GM23338 (cell line): ENCODE measurements at regions not wholly inside any gene's neighbourhood (a gene's known extent, or its start where the extent isn't known, plus 50 kb on each side); places are given as distances from the start of the nearest gene placed in this dataset.

ENCODE experiments used
- ATAC-seq: fragments of 200-7000 bp; cut with Tn5 transposase; 3 replicates; pipeline ENCODE4 v1.9.1; 2020
- DNase-seq: peaks from one replicate; pipeline ENCODE4 v3.0.0-alpha.2; 2015; ENCODE audit warnings: low spot score
- H2AFZ ChIP-seq: fragments of 200-600 bp; sonication (generic); 2 replicates; pipeline ENCODE4 v1.8.0; 2016; ENCODE audit warnings: antibody characterized with exemption, mild to moderate bottlenecking, moderate library complexity
- H3F3A ChIP-seq: fragments of 200-600 bp; sonication (generic); replicated peaks from 2 replicates; pipeline ENCODE4 v1.8.0; 2017; ENCODE audit warnings: antibody characterized with exemption, mixed run types, low read depth
- H3K27ac ChIP-seq: fragments of 200-600 bp; sonication (generic); 2 replicates; pipeline ENCODE4 v1.6.1; 2016; ENCODE audit warnings: low read depth
- H3K27me3 ChIP-seq: fragments of 200-600 bp; sonication (generic); 2 replicates; pipeline ENCODE4 v1.8.0; 2016; ENCODE audit warnings: mild to moderate bottlenecking, mixed run types, moderate library complexity; ENCODE audit not compliant: insufficient read depth
- H3K36me3 ChIP-seq: fragments of 200-600 bp; sonication (generic); 2 replicates; pipeline ENCODE4 v1.8.0; 2016; ENCODE audit warnings: mild to moderate bottlenecking; ENCODE audit not compliant: insufficient read depth
- H3K4me1 ChIP-seq: fragments of 200-600 bp; sonication (generic); 2 replicates; pipeline ENCODE4 v1.8.0; 2016; ENCODE audit warnings: mild to moderate bottlenecking, moderate library complexity; ENCODE audit not compliant: insufficient read depth
- H3K4me2 ChIP-seq: fragments of 200-600 bp; sonication (generic); 2 replicates; pipeline ENCODE4 v1.7.1; 2017; ENCODE audit warnings: mixed run types
- H3K4me3 ChIP-seq: fragments of 200-600 bp; sonication (generic); 2 replicates; pipeline ENCODE4 v1.6.1; 2016; ENCODE audit warnings: mixed run types
- H3K79me2 ChIP-seq: fragments of 200-600 bp; sonication (generic); replicated peaks from 2 replicates; pipeline ENCODE4 v1.8.0; 2017; ENCODE audit warnings: mild to moderate bottlenecking; ENCODE audit not compliant: insufficient read depth
- H3K9me2 ChIP-seq: fragments of 200-600 bp; sonication (generic); 2 replicates; pipeline ENCODE4 v1.8.0; 2017; ENCODE audit not compliant: insufficient read depth
- H4K20me1 ChIP-seq: fragments of 200-600 bp; sonication (generic); replicated peaks from 2 replicates; pipeline ENCODE4 v1.8.0; 2017; ENCODE audit warnings: mild to moderate bottlenecking; ENCODE audit not compliant: insufficient read depth
- H3K27ac Mint-ChIP-seq: 2 replicates; pipeline ENCODE4 v1.8.0; 2020; ENCODE audit warnings: inconsistent platforms, mild to moderate bottlenecking, moderate library complexity, mixed read lengths
- H3K27me3 Mint-ChIP-seq: 3 replicates; pipeline ENCODE4 v1.8.0; 2022; ENCODE audit warnings: low read depth, mild to moderate bottlenecking, moderate library complexity, mixed read lengths, inconsistent platforms; ENCODE audit not compliant: insufficient read depth, poor library complexity
- H3K36me3 Mint-ChIP-seq: 3 replicates; pipeline ENCODE4 v1.8.0; 2021; ENCODE audit warnings: low read depth, mild to moderate bottlenecking, inconsistent platforms, moderate library complexity, mixed read lengths
- H3K4me1 Mint-ChIP-seq: 3 replicates; pipeline ENCODE4 v1.8.0; 2020; ENCODE audit warnings: mild to moderate bottlenecking, inconsistent platforms, mixed read lengths
- H3K4me3 Mint-ChIP-seq: 3 replicates; pipeline ENCODE4 v1.8.0; 2021; ENCODE audit warnings: moderate library complexity, mild to moderate bottlenecking, inconsistent platforms, mixed read lengths
- H3K9me3 Mint-ChIP-seq: 3 replicates; pipeline ENCODE4 v1.8.0; 2020; ENCODE audit warnings: moderate library complexity, mild to moderate bottlenecking, inconsistent platforms, mixed read lengths
- CREB1 ChIP-seq: fragments of 250-450 bp; sonication (Bioruptor Pico); IDR thresholded peaks from 2 replicates; pipeline ENCODE4 v1.5.0; 2020; ENCODE audit warnings: low read depth, mild to moderate bottlenecking, moderate library complexity
- CTCF ChIP-seq, 2 experiments: fragments of 200-600 bp in 1 of 2; sonication (generic) in 1 of 2; conservative IDR thresholded peaks; 2 replicates each; pipeline versions ENCODE4 v1.5.1 to v1.6.1; 2016 to 2017; ENCODE audit warnings: antibody characterized with exemption in 2 of 2, low read depth in 2 of 2, mild to moderate bottlenecking in 2 of 2, moderate library complexity in 1 of 2
- NANOG ChIP-seq: IDR thresholded peaks from 2 replicates; pipeline ENCODE4 v1.6.1; 2016; ENCODE audit warnings: antibody characterized with exemption, borderline replicate concordance
- POLR2AphosphoS5 ChIP-seq: IDR thresholded peaks from 2 replicates; pipeline ENCODE4 v1.6.1; 2016; ENCODE audit warnings: antibody characterized with exemption, low read depth
- ZNF114 ChIP-seq: fragments of 250-450 bp; sonication (Bioruptor Pico); IDR thresholded peaks from 2 replicates; pipeline ENCODE4 v1.5.0; 2020; ENCODE audit warnings: mild to moderate bottlenecking, moderate library complexity
- TF ChIP-seq, protein P1 (sequence below): IDR thresholded peaks from 2 replicates; pipeline ENCODE4 v1.6.1; 2016; ENCODE audit warnings: antibody characterized with exemption
- TF ChIP-seq, protein P2 (sequence below): fragments of 250-450 bp; sonication (Bioruptor Pico); IDR thresholded peaks from 2 replicates; pipeline ENCODE4 v1.5.0; 2020; ENCODE audit warnings: mild to moderate bottlenecking, moderate library complexity

- DNase-seq, result peak; percentile 48
- Histone ChIP-seq H4K20me1 (no peaks in the 10 kb centered on the region), H3F3A (no peaks in the 10 kb centered on the region), H3K27ac (no peak overlapping the region), H3K27me3 (no peaks in the 10 kb centered on the region), H3K36me3 (no peaks in the 10 kb centered on the region), H3K9me2 (no peaks in the 10 kb centered on the region), H3K4me3 (no peak overlapping the region), H3K79me2 (no peaks in the 10 kb centered on the region), H3K4me2 (no peak overlapping the region), H2AFZ (no peak overlapping the region), H3K4me1 (no peaks in the 10 kb centered on the region)
- ATAC-seq, result peak; percentile 82
- H3K27me3 Mint-ChIP-seq, result peaks cover 4% of the 10 kb centered on the region
- H3K4me1 Mint-ChIP-seq, result peaks cover 2% of the 10 kb centered on the region; the same call in 1 of the 3 replicates
- H3K9me3 Mint-ChIP-seq, result no peaks in the 10 kb centered on the region
- peak; percentile 25 to 52; a peak in 3 of 4 replicates for TF ChIP-seq CTCF (conservative IDR thresholded peaks at IDR 0.05; ENCODE audit: low read depth in 2 of 2)
- TF ChIP-seq, protein P1, sequence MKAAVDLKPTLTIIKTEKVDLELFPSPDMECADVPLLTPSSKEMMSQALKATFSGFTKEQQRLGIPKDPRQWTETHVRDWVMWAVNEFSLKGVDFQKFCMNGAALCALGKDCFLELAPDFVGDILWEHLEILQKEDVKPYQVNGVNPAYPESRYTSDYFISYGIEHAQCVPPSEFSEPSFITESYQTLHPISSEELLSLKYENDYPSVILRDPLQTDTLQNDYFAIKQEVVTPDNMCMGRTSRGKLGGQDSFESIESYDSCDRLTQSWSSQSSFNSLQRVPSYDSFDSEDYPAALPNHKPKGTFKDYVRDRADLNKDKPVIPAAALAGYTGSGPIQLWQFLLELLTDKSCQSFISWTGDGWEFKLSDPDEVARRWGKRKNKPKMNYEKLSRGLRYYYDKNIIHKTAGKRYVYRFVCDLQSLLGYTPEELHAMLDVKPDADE, result no peak
- TF ChIP-seq CREB1 (CRISPR knock-in tag), result no peak
- no peak for TF ChIP-seq POLR2AphosphoS5
- no peak for TF ChIP-seq NANOG
- TF ChIP-seq ZNF114, result no peak
- TF ChIP-seq, protein P2, sequence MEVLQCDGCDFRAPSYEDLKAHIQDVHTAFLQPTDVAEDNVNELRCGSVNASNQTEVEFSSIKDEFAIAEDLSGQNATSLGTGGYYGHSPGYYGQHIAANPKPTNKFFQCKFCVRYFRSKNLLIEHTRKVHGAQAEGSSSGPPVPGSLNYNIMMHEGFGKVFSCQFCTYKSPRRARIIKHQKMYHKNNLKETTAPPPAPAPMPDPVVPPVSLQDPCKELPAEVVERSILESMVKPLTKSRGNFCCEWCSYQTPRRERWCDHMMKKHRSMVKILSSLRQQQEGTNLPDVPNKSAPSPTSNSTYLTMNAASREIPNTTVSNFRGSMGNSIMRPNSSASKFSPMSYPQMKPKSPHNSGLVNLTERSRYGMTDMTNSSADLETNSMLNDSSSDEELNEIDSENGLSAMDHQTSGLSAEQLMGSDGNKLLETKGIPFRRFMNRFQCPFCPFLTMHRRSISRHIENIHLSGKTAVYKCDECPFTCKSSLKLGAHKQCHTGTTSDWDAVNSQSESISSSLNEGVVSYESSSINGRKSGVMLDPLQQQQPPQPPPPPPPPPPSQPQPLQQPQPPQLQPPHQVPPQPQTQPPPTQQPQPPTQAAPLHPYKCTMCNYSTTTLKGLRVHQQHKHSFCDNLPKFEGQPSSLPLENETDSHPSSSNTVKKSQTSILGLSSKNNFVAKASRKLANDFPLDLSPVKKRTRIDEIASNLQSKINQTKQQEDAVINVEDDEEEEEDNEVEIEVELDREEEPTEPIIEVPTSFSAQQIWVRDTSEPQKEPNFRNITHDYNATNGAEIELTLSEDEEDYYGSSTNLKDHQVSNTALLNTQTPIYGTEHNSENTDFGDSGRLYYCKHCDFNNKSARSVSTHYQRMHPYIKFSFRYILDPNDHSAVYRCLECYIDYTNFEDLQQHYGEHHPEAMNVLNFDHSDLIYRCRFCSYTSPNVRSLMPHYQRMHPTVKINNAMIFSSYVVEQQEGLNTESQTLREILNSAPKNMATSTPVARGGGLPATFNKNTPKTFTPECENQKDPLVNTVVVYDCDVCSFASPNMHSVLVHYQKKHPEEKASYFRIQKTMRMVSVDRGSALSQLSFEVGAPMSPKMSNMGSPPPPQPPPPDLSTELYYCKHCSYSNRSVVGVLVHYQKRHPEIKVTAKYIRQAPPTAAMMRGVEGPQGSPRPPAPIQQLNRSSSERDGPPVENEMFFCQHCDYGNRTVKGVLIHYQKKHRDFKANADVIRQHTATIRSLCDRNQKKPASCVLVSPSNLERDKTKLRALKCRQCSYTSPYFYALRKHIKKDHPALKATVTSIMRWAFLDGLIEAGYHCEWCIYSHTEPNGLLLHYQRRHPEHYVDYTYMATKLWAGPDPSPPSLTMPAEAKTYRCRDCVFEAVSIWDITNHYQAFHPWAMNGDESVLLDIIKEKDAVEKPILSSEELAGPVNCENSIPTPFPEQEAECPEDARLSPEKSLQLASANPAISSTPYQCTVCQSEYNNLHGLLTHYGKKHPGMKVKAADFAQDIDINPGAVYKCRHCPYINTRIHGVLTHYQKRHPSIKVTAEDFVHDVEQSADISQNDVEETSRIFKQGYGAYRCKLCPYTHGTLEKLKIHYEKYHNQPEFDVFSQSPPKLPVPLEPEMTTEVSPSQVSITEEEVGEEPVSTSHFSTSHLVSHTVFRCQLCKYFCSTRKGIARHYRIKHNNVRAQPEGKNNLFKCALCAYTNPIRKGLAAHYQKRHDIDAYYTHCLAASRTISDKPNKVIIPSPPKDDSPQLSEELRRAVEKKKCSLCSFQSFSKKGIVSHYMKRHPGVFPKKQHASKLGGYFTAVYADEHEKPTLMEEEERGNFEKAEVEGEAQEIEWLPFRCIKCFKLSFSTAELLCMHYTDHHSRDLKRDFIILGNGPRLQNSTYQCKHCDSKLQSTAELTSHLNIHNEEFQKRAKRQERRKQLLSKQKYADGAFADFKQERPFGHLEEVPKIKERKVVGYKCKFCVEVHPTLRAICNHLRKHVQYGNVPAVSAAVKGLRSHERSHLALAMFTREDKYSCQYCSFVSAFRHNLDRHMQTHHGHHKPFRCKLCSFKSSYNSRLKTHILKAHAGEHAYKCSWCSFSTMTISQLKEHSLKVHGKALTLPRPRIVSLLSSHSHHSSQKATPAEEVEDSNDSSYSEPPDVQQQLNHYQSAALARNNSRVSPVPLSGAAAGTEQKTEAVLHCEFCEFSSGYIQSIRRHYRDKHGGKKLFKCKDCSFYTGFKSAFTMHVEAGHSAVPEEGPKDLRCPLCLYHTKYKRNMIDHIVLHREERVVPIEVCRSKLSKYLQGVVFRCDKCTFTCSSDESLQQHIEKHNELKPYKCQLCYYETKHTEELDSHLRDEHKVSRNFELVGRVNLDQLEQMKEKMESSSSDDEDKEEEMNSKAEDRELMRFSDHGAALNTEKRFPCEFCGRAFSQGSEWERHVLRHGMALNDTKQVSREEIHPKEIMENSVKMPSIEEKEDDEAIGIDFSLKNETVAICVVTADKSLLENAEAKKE, result no peak
- no peak overlapping the region for H3K4me3 Mint-ChIP-seq
- no peak overlapping the region for H3K27ac Mint-ChIP-seq
- H3K36me3 Mint-ChIP-seq, result no peaks in the 10 kb centered on the region
These were observed 238.4 kb upstream of the USP15 start for GRCh38 chr12:62021808-62022207.
